H9 (cell line): ENCODE measurements at regions not wholly inside any gene's neighbourhood (a gene's known extent, or its start where the extent isn't known, plus 50 kb on each side); places are given as distances from the start of the nearest gene placed in this dataset.

Experiments
- DNase-seq: peaks from one replicate; pipeline ENCODE4 v3.0.0-alpha.2; 2017
- H2AFZ ChIP-seq: one replicate; pipeline ENCODE4 v1.6.1; 2013; ENCODE audit warnings: mild to moderate bottlenecking, low read length, control low read depth, moderate library complexity
- H2AK5ac ChIP-seq: 2 replicates; pipeline ENCODE4 v1.6.1; 2013; ENCODE audit warnings: low read length, control low read depth, mixed read lengths; ENCODE audit not compliant: insufficient read length
- H2BK120ac ChIP-seq: one replicate; pipeline ENCODE4 v1.6.1; 2013; ENCODE audit warnings: low read depth, mild to moderate bottlenecking, low read length, control low read depth, inconsistent platforms; ENCODE audit not compliant: poor library complexity, severe bottlenecking
- H2BK12ac ChIP-seq: 2 replicates; pipeline ENCODE4 v1.6.1; 2013; ENCODE audit warnings: low read length, control low read depth, mixed read lengths, low read depth; ENCODE audit not compliant: insufficient read length
- H2BK15ac ChIP-seq: 2 replicates; pipeline ENCODE4 v1.6.1; 2013; ENCODE audit warnings: low read depth, low read length, control low read depth
- H2BK20ac ChIP-seq: one replicate; pipeline ENCODE4 v1.6.1; 2013; ENCODE audit warnings: low read depth, mild to moderate bottlenecking, low read length, control low read depth, inconsistent platforms; ENCODE audit not compliant: poor library complexity, severe bottlenecking
- H2BK5ac ChIP-seq: 2 replicates; pipeline ENCODE4 v1.6.1; 2013; ENCODE audit warnings: low read length, control low read depth, mixed read lengths; ENCODE audit not compliant: insufficient read length
- H3K14ac ChIP-seq: 2 replicates; pipeline ENCODE4 v1.6.1; 2013; ENCODE audit warnings: low read length, control low read depth; ENCODE audit not compliant: insufficient read depth
- H3K18ac ChIP-seq: 2 replicates; pipeline ENCODE4 v1.6.1; 2013; ENCODE audit warnings: low read depth, mild to moderate bottlenecking, mixed read lengths, low read length, control low read depth; ENCODE audit not compliant: insufficient read length
- H3K23ac ChIP-seq: 2 replicates; pipeline ENCODE4 v1.6.1; 2013; ENCODE audit warnings: low read length, control low read depth, mixed read lengths, low read depth; ENCODE audit not compliant: insufficient read length
- H3K23me2 ChIP-seq: 2 replicates; pipeline ENCODE4 v1.6.1; 2013; ENCODE audit warnings: low read depth, mild to moderate bottlenecking, mixed read lengths, low read length, control low read depth; ENCODE audit not compliant: insufficient read length, poor library complexity, severe bottlenecking
- H3K27ac ChIP-seq: 2 replicates; pipeline ENCODE4 v1.5.1; 2013; ENCODE audit warnings: low read length, control low read depth, mixed read lengths, low read depth; ENCODE audit not compliant: insufficient read length
- H3K27me3 ChIP-seq: 2 replicates; pipeline ENCODE4 v1.6.1; 2013; ENCODE audit warnings: low read length, control low read depth, inconsistent platforms; ENCODE audit not compliant: insufficient read depth
- H3K4ac ChIP-seq: 2 replicates; pipeline ENCODE4 v1.6.1; 2013; ENCODE audit warnings: low read depth, mild to moderate bottlenecking, control low read depth, inconsistent platforms, low read length, moderate library complexity
- H3K4me1 ChIP-seq: 2 replicates; pipeline ENCODE4 v1.6.1; 2013; ENCODE audit warnings: low read length, control low read depth, inconsistent platforms; ENCODE audit not compliant: insufficient read depth
- H3K4me2 ChIP-seq: 2 replicates; pipeline ENCODE4 v1.6.1; 2013; ENCODE audit warnings: low read length, control low read depth, mixed read lengths; ENCODE audit not compliant: insufficient read length, insufficient read depth
- H3K56ac ChIP-seq: 2 replicates; pipeline ENCODE4 v1.6.1; 2013; ENCODE audit warnings: low read depth, mild to moderate bottlenecking, mixed read lengths, low read length, control low read depth; ENCODE audit not compliant: insufficient read length
- H3K79me1 ChIP-seq: 2 replicates; pipeline ENCODE4 v1.6.1; 2013; ENCODE audit warnings: low read depth, mild to moderate bottlenecking, moderate library complexity, low read length, control low read depth, inconsistent platforms; ENCODE audit not compliant: insufficient read depth, poor library complexity, severe bottlenecking
- H3K79me2 ChIP-seq: 2 replicates; pipeline ENCODE4 v1.6.1; 2013; ENCODE audit warnings: low read length, control low read depth, inconsistent platforms; ENCODE audit not compliant: insufficient read depth
- H3K9ac ChIP-seq: 2 replicates; pipeline ENCODE4 v1.6.1; 2013; ENCODE audit warnings: low read length, control low read depth, mixed read lengths; ENCODE audit not compliant: insufficient read length; ENCODE audit errors: extremely low read depth
- H3K9me3 ChIP-seq: one replicate; pipeline ENCODE4 v1.6.1; 2013; ENCODE audit warnings: low read depth, low read length, inconsistent platforms; ENCODE audit not compliant: control insufficient read depth
- H3T11ph ChIP-seq: one replicate; pipeline ENCODE4 v1.6.1; 2013; ENCODE audit warnings: mild to moderate bottlenecking, low read length, control low read depth, inconsistent platforms
- H4K20me1 ChIP-seq: one replicate; pipeline ENCODE4 v1.6.1; 2013; ENCODE audit not compliant: control insufficient read depth, insufficient read length, insufficient read depth
- H4K5ac ChIP-seq: 2 replicates; pipeline ENCODE4 v1.6.1; 2013; ENCODE audit warnings: low read depth, mild to moderate bottlenecking, mixed read lengths, low read length, control low read depth; ENCODE audit not compliant: insufficient read length
- H4K8ac ChIP-seq: replicated peaks from 2 replicates; pipeline ENCODE4 v1.6.1; 2013; ENCODE audit warnings: low read length, control low read depth, mixed read lengths, low read depth; ENCODE audit not compliant: insufficient read length
- H4K91ac ChIP-seq: 2 replicates; pipeline ENCODE4 v1.6.1; 2013; ENCODE audit warnings: low read depth, mild to moderate bottlenecking, moderate library complexity, mixed read lengths, low read length, control low read depth; ENCODE audit not compliant: insufficient read length
- H3K27ac Mint-ChIP-seq, 3 experiments: 2 replicates in 2 of 3; 3 replicates in 1 of 3; pipeline ENCODE4 v1.8.0; 2020 to 2021; ENCODE audit warnings: mixed read lengths in 3 of 3, mild to moderate bottlenecking in 1 of 3, moderate library complexity in 1 of 3
- H3K27me3 Mint-ChIP-seq: 2 replicates; pipeline ENCODE4 v1.8.0; 2021; ENCODE audit warnings: low read depth, mild to moderate bottlenecking, moderate library complexity, mixed read lengths
- H3K36me3 Mint-ChIP-seq, 3 experiments: 2 replicates in 2 of 3; 3 replicates in 1 of 3; pipeline ENCODE4 v1.8.0; 2020 to 2021; ENCODE audit warnings: low read depth in 3 of 3, mixed read lengths in 3 of 3; ENCODE audit not compliant: insufficient read depth in 1 of 3
- H3K4me1 Mint-ChIP-seq, 2 experiments: 2 replicates each; pipeline ENCODE4 v1.8.0; 2020; ENCODE audit warnings: mixed read lengths in 2 of 2
- H3K4me3 Mint-ChIP-seq, 2 experiments: 2 replicates in 1 of 2; 3 replicates in 1 of 2; pipeline ENCODE4 v1.8.0; 2020 to 2021; ENCODE audit warnings: mild to moderate bottlenecking in 2 of 2, mixed read lengths in 2 of 2, moderate library complexity in 1 of 2
- H3K9me3 Mint-ChIP-seq, 2 experiments: 2 replicates in 1 of 2; 3 replicates in 1 of 2; pipeline ENCODE4 v1.8.0; 2020; ENCODE audit warnings: mild to moderate bottlenecking in 2 of 2, mixed read lengths in 2 of 2, moderate library complexity in 1 of 2
- WGBS: extraction: QIAGEN DNeasy Blood & Tissue Kit; methylation state at CpG from one replicate; pipeline ENCODE4 v1.1.7; 2013; ENCODE audit warnings: missing lambda C conversion rate, low lambda C conversion rate, mixed read lengths; ENCODE audit not compliant: insufficient read length; ENCODE audit errors: extremely low coverage; 5-methylcytosine and 5-hydroxymethylcytosine counted together
- TF ChIP-seq, protein P1 (sequence below): fragments of 200-600 bp; sonication (generic); conservative IDR thresholded peaks from 3 replicates; pipeline ENCODE4 v1.8.0; 2021; ENCODE audit warnings: antibody characterized with exemption, mild to moderate bottlenecking

GRCh38 chr2:126543081-126543480 is 112.9 kb upstream of the GYPC start:
- Histone ChIP-seq H2BK20ac (no peak overlapping the region), H3K56ac (no peak overlapping the region), H3K18ac (no peak overlapping the region), H2BK120ac (no peak overlapping the region), H3K9me3 (no peaks in the 10 kb centered on the region), H4K5ac (no peak overlapping the region), H3K4me2 (no peak overlapping the region), H3K4ac (no peak overlapping the region), H3K79me1 (no peaks in the 10 kb centered on the region), H4K91ac (no peak overlapping the region), H3K23me2 (no peaks in the 10 kb centered on the region), H2AK5ac (no peak overlapping the region), H2BK5ac (no peak overlapping the region), H4K8ac (no peak overlapping the region), H2BK15ac (no peak overlapping the region), H3K4me1 (no peaks in the 10 kb centered on the region), H3K9ac (no peak overlapping the region), H3K23ac (no peak overlapping the region), H3K27ac (no peak overlapping the region), H3K79me2 (no peaks in the 10 kb centered on the region), H2BK12ac (no peak overlapping the region), H4K20me1 (no peaks in the 10 kb centered on the region), H3T11ph (no peak overlapping the region), H2AFZ (no peak overlapping the region), H3K14ac (no peak overlapping the region), H3K27me3 (no peaks in the 10 kb centered on the region)
- Mint-ChIP-seq H3K27ac (no peak overlapping the region), H3K4me1 (no peaks in the 10 kb centered on the region), H3K27me3 (no peaks in the 10 kb centered on the region), H3K36me3 (peaks cover 3 to 16% (median 9%) of the 10 kb centered on the region in 3 experiments; a peak in 6 of 7 replicates), H3K9me3 (peaks cover 16 to 31% of the 10 kb centered on the region in 2 experiments), H3K4me3 (no peak overlapping the region)
- TF ChIP-seq, protein P1, sequence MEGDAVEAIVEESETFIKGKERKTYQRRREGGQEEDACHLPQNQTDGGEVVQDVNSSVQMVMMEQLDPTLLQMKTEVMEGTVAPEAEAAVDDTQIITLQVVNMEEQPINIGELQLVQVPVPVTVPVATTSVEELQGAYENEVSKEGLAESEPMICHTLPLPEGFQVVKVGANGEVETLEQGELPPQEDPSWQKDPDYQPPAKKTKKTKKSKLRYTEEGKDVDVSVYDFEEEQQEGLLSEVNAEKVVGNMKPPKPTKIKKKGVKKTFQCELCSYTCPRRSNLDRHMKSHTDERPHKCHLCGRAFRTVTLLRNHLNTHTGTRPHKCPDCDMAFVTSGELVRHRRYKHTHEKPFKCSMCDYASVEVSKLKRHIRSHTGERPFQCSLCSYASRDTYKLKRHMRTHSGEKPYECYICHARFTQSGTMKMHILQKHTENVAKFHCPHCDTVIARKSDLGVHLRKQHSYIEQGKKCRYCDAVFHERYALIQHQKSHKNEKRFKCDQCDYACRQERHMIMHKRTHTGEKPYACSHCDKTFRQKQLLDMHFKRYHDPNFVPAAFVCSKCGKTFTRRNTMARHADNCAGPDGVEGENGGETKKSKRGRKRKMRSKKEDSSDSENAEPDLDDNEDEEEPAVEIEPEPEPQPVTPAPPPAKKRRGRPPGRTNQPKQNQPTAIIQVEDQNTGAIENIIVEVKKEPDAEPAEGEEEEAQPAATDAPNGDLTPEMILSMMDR, result no peak
- DNase-seq, result no peak
- no CpG with 5 or more reads among the region's 3 CpGs for WGBS
